NOMO-1 treated with dmso at 0.1 percent for 144 hours (cell line): ENCODE measurements at regions not wholly inside any gene's neighbourhood (a gene's known extent, or its start where the extent isn't known, plus 50 kb on each side); places are given as distances from the start of the nearest gene placed in this dataset.
"Not testable (repeated sequence)": the region's sequence is repeated elsewhere in the genome, so short reads cannot be mapped to it uniquely, and the experiment has no call there.

Experiments used
- DNase-seq: peaks from one replicate; lab custom pipeline; 2025; ENCODE audit not compliant: unreplicated experiment; lab: John Stamatoyannopoulos, UW

GRCh38 chr9:138174954-138175353 is 297.4 kb downstream of the CACNA1B start:
- not testable (repeated sequence) for DNase-seq

GRCh38 chr9:138175354-138175753 is 297.8 kb downstream of the CACNA1B start:
- DNase-seq = not testable (repeated sequence)

- not testable (repeated sequence) for DNase-seq
Observed at GRCh38 chr9:138177091-138177490, 299.5 kb downstream of the CACNA1B start.

GRCh38 chr9:138179003-138179402 is 301.4 kb downstream of the CACNA1B start:
- DNase-seq = not testable (repeated sequence)

GRCh38 chr9:138179671-138180070 is 302.1 kb downstream of the CACNA1B start:
- DNase-seq = not testable (repeated sequence)

GRCh38 chr9:138181963-138182362 is 304.4 kb downstream of the CACNA1B start:
- DNase-seq = not testable (repeated sequence)

GRCh38 chr9:138197156-138197555 is 319.6 kb downstream of the CACNA1B start:
- DNase-seq = not testable (repeated sequence)

- DNase-seq = not testable (repeated sequence)
Observed at GRCh38 chr9:138198963-138199362, 321.4 kb downstream of the CACNA1B start.

GRCh38 chr9:138199917-138200316 is 322.3 kb downstream of the CACNA1B start:
- DNase-seq = not testable (repeated sequence)

- DNase-seq = not testable (repeated sequence)
Observed at GRCh38 chr9:138200481-138201142, 323.0 kb downstream of the CACNA1B start.

GRCh38 chr9:138201167-138201889 is 323.7 kb downstream of the CACNA1B start:
- not testable (repeated sequence) for DNase-seq

- DNase-seq = not testable (repeated sequence)
Observed at GRCh38 chr9:138202043-138202442, 324.5 kb downstream of the CACNA1B start.

- DNase-seq = not testable (repeated sequence)
Observed at GRCh38 chr9:138203304-138203703, 325.7 kb downstream of the CACNA1B start.

- DNase-seq = not testable (repeated sequence)
Observed at GRCh38 chr9:138203872-138204271, 326.3 kb downstream of the CACNA1B start.

GRCh38 chr9:138206108-138206507 is 328.5 kb downstream of the CACNA1B start:
- DNase-seq = not testable (repeated sequence)

GRCh38 chr9:138207300-138208179 is 330.0 kb downstream of the CACNA1B start:
- not testable (repeated sequence) for DNase-seq

GRCh38 chr9:138209071-138209644 is 331.6 kb downstream of the CACNA1B start:
- DNase-seq = not testable (repeated sequence)

- DNase-seq = not testable (repeated sequence)
Observed at GRCh38 chr9:138210388-138210986, 332.9 kb downstream of the CACNA1B start.

GRCh38 chr9:138211070-138211469 is 333.5 kb downstream of the CACNA1B start:
- DNase-seq = not testable (repeated sequence)

GRCh38 chr9:138211544-138212219 is 334.1 kb downstream of the CACNA1B start:
- not testable (repeated sequence) for DNase-seq
